Cardiac septum (tissue), 1 donor: ENCODE measurements at regions not wholly inside any gene's neighbourhood (a gene's known extent, or its start where the extent isn't known, plus 50 kb on each side); places are given as distances from the start of the nearest gene placed in this dataset.
"Not testable (repeated sequence)": the region's sequence is repeated elsewhere in the genome, so short reads cannot be mapped to it uniquely, and the experiment has no call there.

Experiments
- DNase-seq: peaks from one replicate; pipeline ENCODE4 v3.0.0-alpha.2; 2020; ENCODE audit warnings: low spot score
- intact Hi-C: fragments of 100-400 bp; cut with DNase I; formaldehyde crosslinking; loops from one replicate; pipeline ENCODE4 v1.14.0; 2022
- donor health status: DM: no; HTN: no; CAD: no.

GRCh38 chr13:89455741-89456140, 1784.6 kb downstream of the SLITRK5 start:
- intact Hi-C loops = no loop called here
- no peak for DNase-seq

- DNase-seq = no peak
- intact Hi-C loops = no loop called here
Measured at GRCh38 chr13:89457977-89458376, 1786.8 kb downstream of the SLITRK5 start.

GRCh38 chr13:89458456-89458855, 1787.3 kb downstream of the SLITRK5 start:
- intact Hi-C loops = no loop called here
- DNase-seq = no peak

GRCh38 chr13:89460895-89461294, 1789.7 kb downstream of the SLITRK5 start:
- DNase-seq, intact Hi-C loops: not testable (repeated sequence)

DNA sequence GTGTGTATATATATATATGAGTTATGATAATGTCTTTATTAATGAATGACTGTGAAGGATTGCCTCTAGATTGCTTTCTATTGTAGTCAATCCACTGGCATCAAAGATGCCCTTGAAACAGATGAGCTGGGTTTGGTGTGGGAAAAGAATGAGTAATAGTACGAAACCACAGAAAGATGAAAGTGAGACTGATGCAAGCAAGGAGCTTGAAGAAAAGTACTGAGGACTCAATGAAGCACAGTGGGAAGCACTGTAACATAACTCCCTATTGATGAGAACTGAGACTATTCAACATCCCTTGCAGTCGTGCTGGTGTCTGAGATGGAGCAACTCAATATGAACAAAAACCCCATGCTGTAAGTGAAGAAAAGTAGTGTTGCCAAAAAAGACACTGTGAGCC, 1794.2 kb downstream of the SLITRK5 start:
- intact Hi-C loops = no loop called here

DNA sequence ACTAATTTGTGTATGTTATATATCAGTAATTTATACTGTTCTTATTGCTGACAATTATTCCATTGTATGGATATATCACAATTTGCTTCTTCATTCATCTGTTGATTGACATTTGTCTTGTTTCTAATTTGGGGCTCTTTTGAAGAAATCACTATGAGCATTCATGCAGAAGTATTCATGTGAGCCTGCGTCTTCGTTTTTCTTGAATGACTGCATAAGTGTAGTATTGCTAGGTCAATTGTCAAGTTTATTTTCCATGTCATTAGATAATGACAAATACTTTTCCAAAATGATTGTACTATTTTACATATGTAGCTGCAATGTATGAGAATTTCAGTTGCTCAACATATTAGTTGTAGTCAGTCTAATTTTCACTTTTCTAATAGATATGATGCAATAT, 1796.9 kb downstream of the SLITRK5 start:
- intact Hi-C loops = no loop called here

More for the DNA sequence above, 1794.2 kb downstream of the SLITRK5 start:
- DNase-seq = no peak

DNA sequence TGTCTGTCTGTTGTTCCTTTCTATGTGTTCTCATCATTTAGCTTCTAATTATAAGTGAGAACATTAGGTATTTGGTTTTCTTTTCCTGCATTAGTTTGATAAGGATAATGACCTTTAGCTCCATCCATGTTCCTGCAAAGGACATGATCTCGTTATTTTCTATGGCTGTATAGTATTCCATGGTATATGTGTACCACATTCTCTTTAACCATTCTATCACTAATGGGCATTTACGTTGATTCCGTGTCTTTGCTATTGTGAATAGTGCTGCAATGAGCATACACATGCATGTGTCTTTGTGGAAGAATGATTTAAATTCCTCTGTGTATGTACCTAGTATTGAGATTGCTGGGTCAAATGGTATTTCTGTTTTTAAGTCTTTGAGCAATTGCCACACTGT, 1799.7 kb downstream of the SLITRK5 start:
- no peak for DNase-seq
- intact Hi-C loops = no loop called here

More for the DNA sequence above, 1796.9 kb downstream of the SLITRK5 start:
- no peak for DNase-seq

DNA sequence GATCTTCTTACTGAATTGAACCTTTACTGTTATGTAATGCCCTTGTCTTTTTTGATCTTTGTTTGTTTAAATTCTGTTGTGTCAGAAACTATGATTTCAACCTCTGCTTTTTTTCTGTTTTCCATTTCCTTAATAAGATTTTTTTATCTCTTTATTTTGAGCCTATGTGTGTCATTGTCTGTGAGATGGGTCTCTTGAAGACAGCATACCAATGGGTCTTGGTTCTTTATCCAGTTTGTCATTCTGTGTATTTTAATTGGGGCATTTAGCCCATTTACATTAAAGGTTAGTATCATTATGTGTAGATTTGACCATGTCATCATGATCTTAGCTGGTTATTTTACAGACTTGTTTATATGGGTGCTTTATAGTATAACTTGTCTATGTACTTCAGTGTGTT, 1803.3 kb downstream of the SLITRK5 start:
- DNase-seq = no peak
- intact Hi-C loops = no loop called here

- no peak for DNase-seq
- intact Hi-C loops = no loop called here
Measured at GRCh38 chr13:89486065-89486464, 1814.9 kb downstream of the SLITRK5 start.

DNA sequence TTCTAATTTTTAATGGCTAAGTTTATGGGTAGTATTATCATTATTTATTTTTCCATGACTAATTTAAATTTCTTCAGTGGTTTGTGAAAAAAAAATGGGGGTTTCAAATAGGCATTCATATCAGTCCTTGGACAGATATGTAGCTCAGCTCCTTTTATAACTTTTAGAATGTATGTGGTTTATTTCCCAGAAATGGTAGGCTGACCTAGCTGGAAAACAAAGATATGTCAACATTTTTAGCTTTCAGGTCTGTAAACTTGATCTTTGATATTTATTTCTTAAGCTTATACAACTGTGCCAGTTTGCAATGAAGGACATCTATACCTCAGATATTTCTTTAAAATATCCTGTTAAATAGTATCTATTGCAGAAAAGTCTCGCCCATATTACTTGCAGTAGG, 1815.5 kb downstream of the SLITRK5 start:
- no peak for DNase-seq
- intact Hi-C loops = no loop called here

GRCh38 chr13:89490661-89491060, 1819.5 kb downstream of the SLITRK5 start:
- intact Hi-C loops = no loop called here
- no peak for DNase-seq

- no peak for DNase-seq
- intact Hi-C loops = no loop called here
Measured at GRCh38 chr13:89496478-89496877, 1825.3 kb downstream of the SLITRK5 start.

- no peak for DNase-seq
- intact Hi-C loops = no loop called here
Measured at GRCh38 chr13:89497658-89498057, 1826.5 kb downstream of the SLITRK5 start.

DNA sequence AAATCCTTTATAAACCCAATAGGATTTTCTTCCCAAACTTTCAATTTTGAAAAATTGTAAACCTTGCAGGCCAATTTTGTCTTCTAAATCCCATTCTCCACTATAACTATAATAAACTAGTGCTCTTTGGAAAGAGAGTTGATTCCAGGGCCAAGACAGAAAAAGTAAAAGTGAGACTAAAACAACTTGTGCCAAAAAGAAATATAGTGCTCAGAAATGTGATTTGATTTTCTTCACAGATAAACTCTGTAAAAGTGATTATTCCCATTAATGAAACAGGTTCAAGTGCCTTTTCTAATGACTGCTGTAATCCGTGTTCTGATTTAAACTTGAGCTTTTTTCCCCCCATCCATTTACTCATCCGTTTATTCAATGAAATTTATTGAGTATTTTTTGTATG, 1831.1 kb downstream of the SLITRK5 start:
- intact Hi-C loops = no loop called here

GRCh38 chr13:89514534-89515312, 1832.8 kb upstream of the MIR17HG start:
- DNase-seq = no peak
- intact Hi-C loops = no loop called here

More for the DNA sequence above, 1831.1 kb downstream of the SLITRK5 start:
- DNase-seq = no peak

DNA sequence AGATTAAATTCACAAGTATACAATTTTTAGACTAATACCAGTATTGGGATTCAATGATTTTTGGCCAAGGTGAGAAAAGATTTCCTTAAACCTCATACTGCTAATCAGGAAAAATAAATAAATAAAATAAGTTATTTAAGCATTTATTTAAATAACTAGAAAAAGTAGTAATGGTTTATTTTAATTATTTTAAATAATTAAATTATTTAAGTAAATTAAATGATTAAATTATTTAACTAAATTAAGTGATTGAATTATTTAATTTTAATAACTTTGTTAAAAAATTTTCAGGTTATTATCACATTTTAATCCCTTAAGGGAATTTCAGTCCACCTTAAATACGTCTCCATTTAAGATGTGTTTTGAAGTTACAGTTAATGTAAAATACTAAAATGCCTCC, 1831.5 kb upstream of the MIR17HG start:
- DNase-seq = no peak
- intact Hi-C loops = no loop called here

DNA sequence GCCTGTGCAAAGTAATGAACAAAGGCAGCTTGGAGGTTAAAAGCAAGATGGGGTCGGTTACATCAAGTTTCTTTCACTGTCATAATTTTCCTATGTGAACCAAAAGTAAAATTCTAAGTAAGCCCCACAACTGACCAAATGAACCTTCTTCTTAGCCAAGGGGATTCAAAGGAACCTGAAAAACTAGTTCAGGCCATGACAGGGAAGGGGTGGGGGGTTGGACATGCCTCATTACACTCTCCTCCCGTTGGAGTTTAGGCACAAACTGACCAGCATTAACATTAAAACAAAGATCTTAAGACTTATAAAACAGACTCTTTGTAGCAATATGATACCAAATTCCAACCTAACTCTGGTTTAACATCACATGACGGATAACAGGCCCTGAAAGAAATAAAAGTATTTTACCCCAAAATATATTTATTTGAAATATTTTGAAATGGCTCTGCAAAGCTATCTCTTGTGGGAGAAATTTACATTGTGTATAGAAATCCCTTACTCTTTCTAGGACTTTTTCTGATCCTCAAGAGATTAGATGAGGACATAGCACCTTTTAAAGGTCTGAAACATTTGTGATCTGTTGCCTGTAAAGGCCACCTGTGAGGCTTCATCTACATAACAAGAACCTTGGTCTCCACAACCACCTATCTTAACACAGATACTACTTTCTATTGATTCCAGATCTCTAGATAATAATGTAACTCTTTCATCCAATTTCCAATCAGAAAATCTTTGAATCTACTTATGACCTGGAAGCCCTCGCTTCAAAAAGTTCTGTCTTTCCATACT, 1829.0 kb upstream of the MIR17HG start:
- DNase-seq = no peak
- intact Hi-C loops = no loop called here

DNA sequence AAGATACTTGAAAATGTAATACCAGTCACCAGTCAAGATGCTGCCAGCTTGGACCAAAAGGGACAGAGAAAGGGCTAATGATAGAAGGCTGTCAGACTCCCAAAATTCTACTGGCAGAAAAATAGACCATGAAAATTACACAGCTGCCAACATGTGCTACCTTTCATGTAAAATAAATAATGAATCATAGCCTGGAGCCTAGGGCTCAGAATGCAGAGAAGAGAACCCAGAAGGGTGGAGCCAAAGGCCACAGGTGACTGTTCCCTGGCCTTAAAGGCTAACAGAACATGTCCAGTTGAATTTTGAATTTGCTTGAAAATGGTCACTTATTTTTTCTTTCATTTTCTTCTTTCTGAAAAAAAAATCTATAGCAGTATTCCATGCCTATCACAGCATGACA, 1827.0 kb upstream of the MIR17HG start:
- DNase-seq = no peak
- intact Hi-C loops = no loop called here

- DNase-seq, intact Hi-C loops: not testable (repeated sequence)
Measured at GRCh38 chr13:89521672-89522071, 1825.8 kb upstream of the MIR17HG start.

DNA sequence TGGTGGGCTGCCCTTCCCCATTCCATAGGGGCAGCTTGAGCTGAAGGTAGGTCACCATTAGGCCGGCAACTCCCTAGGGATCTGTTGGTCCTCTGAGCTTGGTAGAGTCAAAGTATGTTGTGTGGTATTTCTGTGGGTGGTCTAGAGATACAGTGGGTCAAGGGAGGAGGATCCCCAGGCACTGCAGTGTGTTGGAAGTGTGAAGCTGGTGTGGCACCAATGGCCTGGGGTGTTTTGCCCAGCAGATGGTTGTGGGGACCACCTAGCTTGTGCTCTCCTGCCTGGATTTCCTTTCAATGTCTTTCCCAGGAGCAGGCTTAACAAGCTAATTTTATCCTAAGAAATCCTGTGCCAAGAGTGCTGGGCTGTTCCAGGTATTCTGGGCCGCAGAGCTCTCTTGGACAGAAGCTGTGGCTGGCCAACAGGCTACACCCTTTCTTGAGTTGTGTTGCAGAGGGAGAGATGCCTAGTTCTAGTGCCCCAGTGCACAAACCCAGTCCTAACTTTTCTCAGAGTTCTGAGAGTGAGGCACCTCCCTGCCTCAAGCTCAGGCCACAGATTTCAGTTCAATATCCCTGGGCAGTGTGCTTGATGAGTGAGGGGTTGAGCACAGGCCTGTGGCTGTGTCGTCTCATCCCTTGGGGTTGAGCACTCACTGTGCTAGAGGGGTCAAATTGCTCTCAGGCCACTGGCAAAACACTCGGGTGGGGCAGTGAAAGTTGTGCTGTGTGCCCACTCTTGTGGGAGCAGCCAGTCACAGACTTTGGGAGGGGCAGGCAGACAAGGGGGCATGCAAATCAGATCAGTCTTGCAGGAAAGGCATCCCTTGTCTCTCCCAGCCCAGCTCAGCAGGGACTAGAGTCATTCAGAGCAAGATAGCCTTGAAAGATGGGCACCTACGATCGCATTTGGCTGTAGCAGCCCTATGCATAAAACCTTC, 1806.1 kb upstream of the MIR17HG start:
- DNase-seq = no peak
- intact Hi-C loops = no loop called here
